K562 (cell line): ENCODE measurements at regions not wholly inside any gene's neighbourhood (a gene's known extent, or its start where the extent isn't known, plus 50 kb on each side); places are given as distances from the start of the nearest gene placed in this dataset.

ENCODE experiments used
- ATAC-seq: fragments of 200-7000 bp; cut with Tn5 transposase; 3 replicates; pipeline ENCODE4 v1.9.1; 2020; ENCODE audit warnings: moderate library complexity
- BruUV-seq: library from RNA; stranded (reverse); fragments of 400-500 nt; replicated peaks from 2 replicates; lab custom pipeline; 2021; lab: Mats Ljungman, UMichigan
- CTCF ChIA-PET: fragments of 300-600 bp; formaldehyde crosslinking; extraction: SDS; loops from one replicate; lab custom pipeline; 2021; ENCODE audit warnings: low intra/inter-chr PET ratio; lab: Yijun Ruan, JAX
- POLR2A ChIA-PET: fragments of 300-600, 350-650 bp; sonication (Branson Sonifier 250); formaldehyde crosslinking; extraction: SDS; loops from one replicate; lab custom pipeline; 2021; ENCODE audit warnings: antibody characterized with exemption, inconsistent platforms; lab: Yijun Ruan, JAX
- DNase-seq, 4 experiments: peaks; one replicate each; pipeline versions ENCODE4 v3.0.0 to v3.0.0-alpha.2; 2011 to 2018; ENCODE audit warnings: low spot score in 3 of 4, mixed read lengths in 3 of 4; ENCODE audit errors: extremely low read depth in 1 of 4
- FAIRE-seq: peaks from 2 replicates; lab custom pipeline; 2011; peaks lifted over from hg19 to GRCh38; lab: Jason Lieb, UNC
- H2AFZ ChIP-seq: 2 replicates; pipeline ENCODE4 v1.6.0; 2011; ENCODE audit warnings: low read depth, low read length, control low read depth, inconsistent platforms
- H3K27ac ChIP-seq: fragments of 200-600 bp; 3 replicates; pipeline ENCODE4 v1.8.0; 2011; ENCODE audit warnings: low read depth, mild to moderate bottlenecking, control low read depth, inconsistent platforms, low read length, moderate library complexity, mixed read lengths; ENCODE audit errors: extremely low read depth
- H3K27me3 ChIP-seq, 2 experiments: fragments of 300-600 bp in 1 of 2; 2 replicates in 1 of 2; 3 replicates in 1 of 2; pipeline versions ENCODE4 v1.6.0 to v1.8.0; 2011; ENCODE audit warnings: inconsistent platforms in 2 of 2, low read length in 2 of 2, mild to moderate bottlenecking in 1 of 2, mixed read lengths in 1 of 2, moderate library complexity in 1 of 2; ENCODE audit not compliant: control insufficient read depth in 2 of 2, insufficient read depth in 2 of 2
- H3K36me3 ChIP-seq: fragments of 300-600 bp; 3 replicates; pipeline ENCODE4 v1.8.0; 2011; ENCODE audit warnings: mild to moderate bottlenecking, low read length, inconsistent platforms; ENCODE audit not compliant: control insufficient read depth, insufficient read depth
- H3K4me1 ChIP-seq, 2 experiments: fragments of 200-600 bp in 1 of 2; replicated peaks in 1 of 2; 2 replicates in 1 of 2; 3 replicates in 1 of 2; pipeline versions ENCODE4 v1.5.1 to v1.8.0; 2011; ENCODE audit warnings: inconsistent platforms in 2 of 2, low read length in 2 of 2, mild to moderate bottlenecking in 1 of 2, mixed read lengths in 1 of 2, moderate library complexity in 1 of 2; ENCODE audit not compliant: control insufficient read depth in 2 of 2, insufficient read depth in 2 of 2
- H3K4me2 ChIP-seq: 2 replicates; pipeline ENCODE4 v1.6.1; 2011; ENCODE audit warnings: low read length, control low read depth, inconsistent platforms, mixed read lengths; ENCODE audit not compliant: insufficient read depth
- H3K4me3 ChIP-seq: fragments of 200-600 bp; sonication (generic), shearing (Covaris generic); 2 replicates; pipeline ENCODE4 v1.5.1; 2016; ENCODE audit warnings: control low read depth, inconsistent platforms
- H3K79me2 ChIP-seq: fragments of 200-600 bp; 3 replicates; pipeline ENCODE4 v1.8.0; 2011; ENCODE audit warnings: low read length, inconsistent platforms; ENCODE audit not compliant: control insufficient read depth, insufficient read depth
- H3K9ac ChIP-seq, 2 experiments: 2 replicates each; pipeline versions ENCODE4 v1.6.0 to v1.6.1; 2011; ENCODE audit warnings: low read depth in 2 of 2, low read length in 2 of 2, control low read depth in 1 of 2, inconsistent platforms in 1 of 2, mild to moderate bottlenecking in 1 of 2, mixed read lengths in 1 of 2; ENCODE audit not compliant: insufficient read depth in 1 of 2
- H3K9me1 ChIP-seq: one replicate; pipeline ENCODE4 v1.6.0; 2011; ENCODE audit warnings: inconsistent platforms, mild to moderate bottlenecking, low read length, moderate library complexity; ENCODE audit not compliant: control insufficient read depth, insufficient read depth
- H3K9me3 ChIP-seq: replicated peaks from 2 replicates; pipeline ENCODE4 v1.5.1; 2011; ENCODE audit warnings: low read depth, low read length, inconsistent platforms; ENCODE audit not compliant: control insufficient read depth, insufficient read depth
- H4K20me1 ChIP-seq: replicated peaks from 2 replicates; pipeline ENCODE4 v1.6.1; 2011; ENCODE audit warnings: low read length, inconsistent platforms, mixed read lengths; ENCODE audit not compliant: control insufficient read depth, insufficient read depth
- IRF2 ChIP-seq: sonication (generic); formaldehyde crosslinking; IDR thresholded peaks from 2 replicates; pipeline ENCODE4 v1.8.1; 2022; ENCODE audit warnings: mild to moderate bottlenecking, missing genetic modification reagents
- KAT2B ChIP-seq: IDR thresholded peaks from one replicate; pipeline ENCODE4 v1.6.1; 2012; ENCODE audit warnings: low read depth, mild to moderate bottlenecking, control low read depth, inconsistent platforms, low read length, moderate library complexity
- NCOA1 ChIP-seq: fragments of 450-650 bp; IDR thresholded peaks from 2 replicates; pipeline ENCODE4 v1.6.1; 2016; ENCODE audit warnings: low read depth
- NR4A1 ChIP-seq, 2 experiments: fragments of 250-450 bp in 1 of 2; fragments of 450-650 bp in 1 of 2; sonication (Bioruptor Pico) in 1 of 2; IDR thresholded peaks; 2 replicates each; pipeline versions ENCODE4 v1.4.0 to v1.6.1; 2016 to 2020; ENCODE audit warnings: mild to moderate bottlenecking in 2 of 2, missing compliant biosample characterization in 1 of 2, missing genetic modification characterization in 1 of 2, moderate library complexity in 1 of 2
- RBM22 ChIP-seq: fragments of 200-400 bp; formaldehyde crosslinking; IDR thresholded peaks from 2 replicates; pipeline ENCODE4 v1.6.1; 2018; ENCODE audit warnings: low read length, low read depth; ENCODE audit not compliant: poor library complexity, severe bottlenecking
- RHOXF2B ChIP-seq: fragments of 250-450 bp; sonication (Bioruptor Pico); conservative IDR thresholded peaks from 2 replicates; pipeline ENCODE4 v1.5.1; 2021
- THRAP3 ChIP-seq: fragments of 450-650 bp; IDR thresholded peaks from 2 replicates; pipeline ENCODE4 v1.6.1; 2016; ENCODE audit warnings: mild to moderate bottlenecking, inconsistent platforms, borderline replicate concordance
- XRCC3 ChIP-seq: fragments of 450-650 bp; IDR thresholded peaks from 2 replicates; pipeline ENCODE4 v1.6.1; 2017; ENCODE audit warnings: mild to moderate bottlenecking, moderate library complexity
- ZNF696 ChIP-seq: fragments of 250-450 bp; sonication (Bioruptor Pico); conservative IDR thresholded peaks from 2 replicates; pipeline ENCODE4 v1.4.0; 2020; ENCODE audit warnings: mild to moderate bottlenecking, moderate library complexity
- WGBS: fragments of 100-300 bp; shearing (Covaris generic); methylation state at CpG from one replicate; pipeline ENCODE4 v1.1.6; 2016; ENCODE audit warnings: low coverage, mixed read lengths; ENCODE audit not compliant: insufficient coverage; ENCODE audit errors: missing lambda C conversion rate; 5-methylcytosine and 5-hydroxymethylcytosine counted together
- in situ Hi-C: fragments of 300-500 bp; cut with MboI; formaldehyde crosslinking; loops from 4 replicates; pipeline ENCODE4 v1.15.0; 2018; ENCODE audit warnings: inconsistent platforms, mixed read lengths
- intact Hi-C: fragments of 100-400 bp; cut with micrococcal nuclease; formaldehyde crosslinking; loops from 2 replicates; pipeline ENCODE4 v1.14.2; 2022
- TF ChIP-seq, protein P1 (sequence below), 3 experiments: fragments of 200-800 bp in 1 of 3; fragments of 250-450 bp in 1 of 3; fragments of 450-650 bp in 1 of 3; sonication (Bioruptor Pico) in 1 of 3; sonication (Bioruptor generic) in 1 of 3; formaldehyde crosslinking in 1 of 3; IDR thresholded peaks; 2 replicates each; pipeline versions ENCODE4 v1.6.1 to v1.8.0; 2016 to 2022; ENCODE audit warnings: mild to moderate bottlenecking in 2 of 3, missing genetic modification characterization in 2 of 3, missing compliant biosample characterization in 1 of 3, moderate library complexity in 1 of 3
- TF ChIP-seq, protein P2 (sequence below): fragments of 250-450 bp; sonication (Bioruptor Pico); IDR thresholded peaks from 2 replicates; pipeline ENCODE4 v1.5.1; 2021; ENCODE audit warnings: mild to moderate bottlenecking

DNA sequence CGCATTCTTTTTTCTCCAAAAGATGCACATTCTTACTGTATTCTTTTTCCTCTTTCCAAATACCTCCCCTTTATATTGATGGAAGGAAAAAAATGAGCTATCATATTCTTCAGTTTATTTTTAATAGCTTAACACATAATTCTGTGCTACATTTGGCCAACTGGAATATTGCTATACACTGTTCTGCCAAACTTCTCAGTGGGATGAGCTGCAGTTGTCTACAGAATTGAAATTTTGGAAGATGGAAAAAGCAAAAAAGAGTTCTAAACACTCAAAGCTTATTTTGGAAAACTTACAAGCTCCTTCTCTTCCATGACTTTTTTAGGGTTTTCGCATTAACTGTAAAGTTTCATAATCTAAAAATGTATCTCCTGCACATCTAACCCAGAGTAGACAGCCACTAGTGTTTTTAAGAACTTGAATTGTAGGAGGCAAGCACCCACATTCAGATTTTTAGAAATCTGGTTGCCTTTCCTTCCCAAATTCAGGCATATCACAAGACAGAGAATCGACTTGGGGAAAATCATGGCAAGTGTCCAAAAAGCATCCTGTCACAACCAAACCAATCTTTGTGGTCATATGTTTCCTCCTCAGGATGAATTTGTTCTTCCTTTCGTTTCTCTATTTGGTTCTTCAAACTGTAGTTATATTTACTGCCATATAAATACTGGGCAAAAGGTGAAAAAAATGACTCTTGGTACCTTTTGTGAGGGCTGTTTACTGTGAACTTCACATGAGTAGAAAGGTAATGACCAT, 111.4 kb upstream of the FRY start (continued):
- TF ChIP-seq, protein P1, sequence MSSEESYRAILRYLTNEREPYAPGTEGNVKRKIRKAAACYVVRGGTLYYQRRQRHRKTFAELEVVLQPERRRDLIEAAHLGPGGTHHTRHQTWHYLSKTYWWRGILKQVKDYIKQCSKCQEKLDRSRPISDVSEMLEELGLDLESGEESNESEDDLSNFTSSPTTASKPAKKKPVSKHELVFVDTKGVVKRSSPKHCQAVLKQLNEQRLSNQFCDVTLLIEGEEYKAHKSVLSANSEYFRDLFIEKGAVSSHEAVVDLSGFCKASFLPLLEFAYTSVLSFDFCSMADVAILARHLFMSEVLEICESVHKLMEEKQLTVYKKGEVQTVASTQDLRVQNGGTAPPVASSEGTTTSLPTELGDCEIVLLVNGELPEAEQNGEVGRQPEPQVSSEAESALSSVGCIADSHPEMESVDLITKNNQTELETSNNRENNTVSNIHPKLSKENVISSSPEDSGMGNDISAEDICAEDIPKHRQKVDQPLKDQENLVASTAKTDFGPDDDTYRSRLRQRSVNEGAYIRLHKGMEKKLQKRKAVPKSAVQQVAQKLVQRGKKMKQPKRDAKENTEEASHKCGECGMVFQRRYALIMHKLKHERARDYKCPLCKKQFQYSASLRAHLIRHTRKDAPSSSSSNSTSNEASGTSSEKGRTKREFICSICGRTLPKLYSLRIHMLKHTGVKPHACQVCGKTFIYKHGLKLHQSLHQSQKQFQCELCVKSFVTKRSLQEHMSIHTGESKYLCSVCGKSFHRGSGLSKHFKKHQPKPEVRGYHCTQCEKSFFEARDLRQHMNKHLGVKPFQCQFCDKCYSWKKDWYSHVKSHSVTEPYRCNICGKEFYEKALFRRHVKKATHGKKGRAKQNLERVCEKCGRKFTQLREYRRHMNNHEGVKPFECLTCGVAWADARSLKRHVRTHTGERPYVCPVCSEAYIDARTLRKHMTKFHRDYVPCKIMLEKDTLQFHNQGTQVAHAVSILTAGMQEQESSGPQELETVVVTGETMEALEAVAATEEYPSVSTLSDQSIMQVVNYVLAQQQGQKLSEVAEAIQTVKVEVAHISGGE (CRISPR knock-in tag; IDR thresholded peaks at IDR 0.05): no peak

DNA sequence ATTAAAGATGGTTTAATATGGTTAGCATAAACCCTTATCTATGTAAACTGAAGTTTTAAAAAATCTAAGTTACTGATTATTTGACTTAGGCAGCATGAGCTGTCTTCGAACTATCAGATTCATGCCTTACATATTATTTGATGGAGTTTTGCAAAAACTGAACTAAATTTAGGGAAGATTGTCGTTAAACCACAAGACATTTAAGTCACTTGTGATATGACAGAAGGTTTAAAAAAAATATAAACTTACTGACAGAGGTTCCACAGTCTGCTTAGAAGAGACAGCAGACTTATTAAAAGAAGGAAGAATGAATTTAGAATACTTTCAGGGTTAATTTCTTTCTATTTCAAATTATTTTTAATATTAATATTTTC, 110.9 kb upstream of the FRY start:
- DNase-seq: no peak
- Histone ChIP-seq H3K9ac (no peak overlapping the region), H3K4me1 (no peaks in the 10 kb centered on the region), H3K9me3 (no peaks in the 10 kb centered on the region), H3K79me2 (no peaks in the 10 kb centered on the region), H4K20me1 (no peaks in the 10 kb centered on the region), H2AFZ (no peak overlapping the region), H3K27ac (no peak overlapping the region), H3K36me3 (no peaks in the 10 kb centered on the region), H3K9me1 (no peaks in the 10 kb centered on the region), H3K4me2 (no peak overlapping the region), H3K27me3 (no peaks in the 10 kb centered on the region), H3K4me3 (no peak overlapping the region)
- intact Hi-C loops (no loop called here), in situ Hi-C loops (loop anchor here (25.0 kb wide), 1 partner anchor 392 kb away; the partner anchor contains the start of genes BRCA2 and ZAR1L)
- no peak for ATAC-seq
- TF ChIP-seq ZNF696: no peak
- no peak for TF ChIP-seq XRCC3
- TF ChIP-seq IRF2 (CRISPR knock-in tag): no peak
- no peak for TF ChIP-seq NCOA1
- TF ChIP-seq NR4A1 (CRISPR knock-in tag; IDR thresholded peaks at IDR 0.05): no peak
- TF ChIP-seq NR4A1 (tag; IDR thresholded peaks at IDR 0.05): no peak
- no peak for TF ChIP-seq THRAP3
- TF ChIP-seq RHOXF2B (CRISPR knock-in tag): no peak
- no peak for TF ChIP-seq RBM22
- TF ChIP-seq KAT2B: no peak
- TF ChIP-seq, protein P2, sequence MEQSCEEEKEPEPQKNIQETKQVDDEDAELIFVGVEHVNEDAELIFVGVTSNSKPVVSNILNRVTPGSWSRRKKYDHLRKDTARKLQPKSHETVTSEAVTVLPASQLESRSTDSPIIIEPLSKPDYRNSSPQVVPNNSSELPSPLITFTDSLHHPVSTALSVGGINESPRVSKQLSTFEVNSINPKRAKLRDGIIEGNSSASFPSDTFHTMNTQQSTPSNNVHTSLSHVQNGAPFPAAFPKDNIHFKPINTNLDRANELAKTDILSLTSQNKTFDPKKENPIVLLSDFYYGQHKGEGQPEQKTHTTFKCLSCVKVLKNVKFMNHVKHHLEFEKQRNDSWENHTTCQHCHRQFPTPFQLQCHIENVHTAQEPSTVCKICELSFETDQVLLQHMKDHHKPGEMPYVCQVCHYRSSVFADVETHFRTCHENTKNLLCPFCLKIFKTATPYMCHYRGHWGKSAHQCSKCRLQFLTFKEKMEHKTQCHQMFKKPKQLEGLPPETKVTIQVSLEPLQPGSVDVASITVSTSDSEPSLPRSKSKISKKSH (CRISPR knock-in tag): no peak
- ChIA-PET POLR2A (no interaction called here), CTCF (no interaction called here)
- no peak for FAIRE-seq
- BruUV-seq: no TSS peak
- WGBS: 0% methylated on average over 2 of the region's 2 CpGs
